Osteocyte (in vitro differentiated cells): ENCODE measurements at regions not wholly inside any gene's neighbourhood (a gene's known extent, or its start where the extent isn't known, plus 50 kb on each side); places are given as distances from the start of the nearest gene placed in this dataset.

Experiments used
- DNase-seq: peaks from one replicate; pipeline ENCODE4 v3.0.0; 2021; ENCODE audit warnings: mixed read lengths; ENCODE audit not compliant: unreplicated experiment; ENCODE audit errors: extremely low spot score
- H3K27ac Mint-ChIP-seq: one replicate; pipeline ENCODE4 v1.8.0; 2021; ENCODE audit warnings: mild to moderate bottlenecking, mixed read lengths; ENCODE audit not compliant: unreplicated experiment
- H3K27me3 Mint-ChIP-seq: one replicate; pipeline ENCODE4 v1.8.0; 2021; ENCODE audit warnings: mixed read lengths; ENCODE audit not compliant: unreplicated experiment
- H3K36me3 Mint-ChIP-seq: one replicate; pipeline ENCODE4 v1.8.0; 2021; ENCODE audit warnings: mixed read lengths; ENCODE audit not compliant: unreplicated experiment
- H3K4me1 Mint-ChIP-seq: one replicate; pipeline ENCODE4 v1.8.0; 2021; ENCODE audit warnings: mixed read lengths; ENCODE audit not compliant: unreplicated experiment
- H3K4me3 Mint-ChIP-seq: one replicate; pipeline ENCODE4 v1.8.0; 2021; ENCODE audit warnings: mild to moderate bottlenecking, moderate library complexity, mixed read lengths; ENCODE audit not compliant: unreplicated experiment
- H3K9me3 Mint-ChIP-seq: one replicate; pipeline ENCODE4 v1.8.0; 2021; ENCODE audit warnings: mixed read lengths; ENCODE audit not compliant: unreplicated experiment
- TF ChIP-seq, protein P1 (sequence below): fragments of 200-600 bp; sonication (generic); IDR thresholded peaks from 2 replicates; pipeline ENCODE4 v1.5.0; 2021; ENCODE audit warnings: antibody characterized with exemption, mild to moderate bottlenecking, moderate library complexity

DNA sequence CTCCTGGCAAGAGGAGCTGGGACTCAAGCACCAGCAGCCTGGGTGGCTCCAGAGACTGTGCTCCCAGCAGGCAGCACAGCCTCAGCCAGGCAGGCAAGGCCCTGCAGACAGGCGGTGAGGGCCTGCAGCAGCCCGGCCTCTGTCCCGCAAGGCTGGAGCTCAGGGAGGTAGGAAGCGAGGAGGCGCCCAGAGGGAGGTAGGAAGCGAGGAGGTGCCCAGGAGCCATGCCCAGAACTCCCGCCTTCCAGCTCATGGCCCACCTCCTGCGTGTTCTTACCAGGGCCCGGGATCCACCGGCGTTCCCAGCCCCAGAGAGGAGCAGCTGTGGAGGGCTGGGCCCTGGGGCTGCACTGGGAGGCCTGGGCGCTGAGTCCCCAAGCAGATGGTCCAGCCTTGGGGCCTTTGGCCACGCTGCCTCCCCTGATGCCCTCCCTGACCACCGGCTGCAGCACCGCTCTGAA is 133.1 kb downstream of the HMX1 start:
- DNase-seq: peak; percentile 73
- no peaks in the 10 kb centered on the region for H3K4me1 Mint-ChIP-seq
- no peaks in the 10 kb centered on the region for H3K27me3 Mint-ChIP-seq
- H3K9me3 Mint-ChIP-seq: peaks cover 9% of the 10 kb centered on the region
- H3K4me3 Mint-ChIP-seq: no peak overlapping the region
- H3K36me3 Mint-ChIP-seq: no peaks in the 10 kb centered on the region
- TF ChIP-seq, protein P1, sequence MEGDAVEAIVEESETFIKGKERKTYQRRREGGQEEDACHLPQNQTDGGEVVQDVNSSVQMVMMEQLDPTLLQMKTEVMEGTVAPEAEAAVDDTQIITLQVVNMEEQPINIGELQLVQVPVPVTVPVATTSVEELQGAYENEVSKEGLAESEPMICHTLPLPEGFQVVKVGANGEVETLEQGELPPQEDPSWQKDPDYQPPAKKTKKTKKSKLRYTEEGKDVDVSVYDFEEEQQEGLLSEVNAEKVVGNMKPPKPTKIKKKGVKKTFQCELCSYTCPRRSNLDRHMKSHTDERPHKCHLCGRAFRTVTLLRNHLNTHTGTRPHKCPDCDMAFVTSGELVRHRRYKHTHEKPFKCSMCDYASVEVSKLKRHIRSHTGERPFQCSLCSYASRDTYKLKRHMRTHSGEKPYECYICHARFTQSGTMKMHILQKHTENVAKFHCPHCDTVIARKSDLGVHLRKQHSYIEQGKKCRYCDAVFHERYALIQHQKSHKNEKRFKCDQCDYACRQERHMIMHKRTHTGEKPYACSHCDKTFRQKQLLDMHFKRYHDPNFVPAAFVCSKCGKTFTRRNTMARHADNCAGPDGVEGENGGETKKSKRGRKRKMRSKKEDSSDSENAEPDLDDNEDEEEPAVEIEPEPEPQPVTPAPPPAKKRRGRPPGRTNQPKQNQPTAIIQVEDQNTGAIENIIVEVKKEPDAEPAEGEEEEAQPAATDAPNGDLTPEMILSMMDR: no peak
- no peak overlapping the region for H3K27ac Mint-ChIP-seq

DNA sequence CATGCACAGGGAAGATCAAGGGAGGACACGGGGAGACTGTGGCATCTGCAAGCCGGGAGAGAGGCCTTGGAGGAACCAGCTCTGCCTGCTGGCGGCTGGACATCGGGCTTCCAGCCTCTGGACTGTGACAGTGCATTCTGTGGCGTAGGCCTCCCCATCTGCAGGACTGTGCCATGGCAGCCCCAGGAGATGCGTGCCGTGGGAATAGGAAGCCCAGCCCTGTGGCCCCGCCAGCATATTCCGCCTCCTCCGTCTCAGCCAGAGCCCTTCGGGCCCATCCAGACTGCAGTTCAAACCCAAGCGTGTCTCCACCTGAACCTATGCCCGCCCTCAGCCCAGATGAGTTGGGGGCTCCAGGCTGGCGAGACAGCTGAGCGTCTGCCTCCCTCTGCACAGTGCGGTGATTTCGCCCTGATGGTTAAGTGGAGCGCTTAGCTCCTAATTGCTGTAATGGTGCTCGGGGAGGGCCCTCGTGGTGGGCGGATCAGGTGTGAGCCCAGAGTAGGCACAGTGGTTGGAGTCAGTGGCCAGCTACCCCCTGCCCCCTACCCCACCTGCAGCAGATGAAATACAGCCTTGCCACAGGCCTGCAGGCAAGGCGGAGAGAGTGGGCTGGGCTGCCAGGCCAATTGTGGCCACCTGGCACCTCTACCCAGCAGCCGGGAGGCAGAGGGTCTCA is 133.9 kb downstream of the HMX1 start:
- TF ChIP-seq, protein P1: no peak
- H3K36me3 Mint-ChIP-seq: no peaks in the 10 kb centered on the region
- H3K27me3 Mint-ChIP-seq: no peaks in the 10 kb centered on the region
- no peak overlapping the region for H3K4me3 Mint-ChIP-seq
- no peaks in the 10 kb centered on the region for H3K4me1 Mint-ChIP-seq
- no peak overlapping the region for H3K27ac Mint-ChIP-seq
- peak; percentile 80 for DNase-seq
- H3K9me3 Mint-ChIP-seq: peaks cover 14% of the 10 kb centered on the region

DNA sequence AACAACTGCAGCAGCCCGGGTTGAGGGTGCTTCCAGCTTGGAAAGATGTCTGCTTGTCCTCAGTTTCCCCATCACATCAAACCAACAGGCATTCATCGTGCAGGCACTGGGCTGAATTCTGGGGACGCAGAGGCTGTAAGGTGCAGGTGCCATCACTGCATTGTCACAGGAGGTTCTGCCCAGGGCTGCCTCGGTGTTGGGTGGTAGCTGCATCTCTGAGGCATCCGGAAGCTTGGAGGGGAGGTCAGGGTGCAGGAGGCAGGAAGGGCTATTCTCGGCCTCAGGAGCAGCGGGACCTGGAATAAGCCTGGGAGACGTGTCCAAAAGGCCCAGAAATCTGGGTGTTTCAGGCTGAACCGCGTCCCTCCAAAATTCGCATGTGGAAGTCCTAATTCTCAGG is 134.6 kb downstream of the HMX1 start:
- DNase-seq: peak; percentile 69
- H3K36me3 Mint-ChIP-seq: no peaks in the 10 kb centered on the region
- no peak overlapping the region for H3K4me3 Mint-ChIP-seq
- H3K9me3 Mint-ChIP-seq: peaks cover 14% of the 10 kb centered on the region
- no peaks in the 10 kb centered on the region for H3K27me3 Mint-ChIP-seq
- no peak overlapping the region for H3K27ac Mint-ChIP-seq
- TF ChIP-seq, protein P1: no peak
- no peaks in the 10 kb centered on the region for H3K4me1 Mint-ChIP-seq

DNA sequence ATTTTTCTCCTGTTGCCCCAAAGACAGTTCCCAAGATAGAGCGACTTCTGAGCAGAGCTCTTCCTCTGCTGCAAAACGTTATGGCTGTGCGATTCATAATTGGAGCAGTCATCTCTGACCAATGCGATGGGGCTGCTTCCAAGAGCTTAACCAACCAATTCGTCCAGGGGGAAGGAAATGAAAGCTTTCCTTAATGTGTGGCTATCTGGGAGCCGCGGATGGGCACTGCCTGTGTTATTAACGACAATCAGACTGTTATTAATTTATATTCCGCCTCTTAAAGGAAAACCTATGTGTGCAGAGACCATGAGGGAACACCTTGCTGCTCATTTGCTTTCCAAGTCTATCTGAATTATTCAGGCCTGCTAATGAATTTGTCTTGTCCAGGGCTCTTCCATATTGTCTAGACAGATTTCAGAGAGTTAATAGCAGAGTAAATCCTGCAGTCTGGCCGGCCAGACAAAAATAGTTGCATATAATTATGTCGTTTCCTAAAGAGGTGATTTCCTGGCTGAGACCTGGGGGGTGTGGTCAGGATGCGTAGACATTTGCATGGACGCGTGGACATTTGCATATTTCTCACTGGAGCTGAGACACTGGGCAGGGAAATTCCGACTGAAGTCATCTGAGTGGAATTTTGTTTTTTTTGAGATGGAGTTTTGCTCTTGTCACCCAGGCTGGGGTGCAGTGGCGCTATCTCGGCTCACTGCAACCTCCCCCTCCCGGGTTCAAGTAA is 135.4 kb downstream of the HMX1 start:
- no peak for DNase-seq
- TF ChIP-seq, protein P1: no peak
- Mint-ChIP-seq H3K9me3 (peaks cover 14% of the 10 kb centered on the region), H3K27ac (no peak overlapping the region), H3K4me1 (no peaks in the 10 kb centered on the region), H3K4me3 (no peak overlapping the region), H3K36me3 (no peaks in the 10 kb centered on the region), H3K27me3 (no peaks in the 10 kb centered on the region)
